Brain microvascular endothelial cell (primary cell): ENCODE measurements at regions not wholly inside any gene's neighbourhood (a gene's known extent, or its start where the extent isn't known, plus 50 kb on each side); places are given as distances from the start of the nearest gene placed in this dataset.

Experiments
- DNase-seq: peaks from one replicate; pipeline ENCODE4 v3.0.0-alpha.2; 2020
- H3K27ac ChIP-seq: fragments of 250-450 bp; sonication (Bioruptor Pico); 2 replicates; pipeline ENCODE4 v1.5.1; 2020; ENCODE audit warnings: mild to moderate bottlenecking, moderate library complexity
- H3K27me3 ChIP-seq: fragments of 250-450 bp; sonication (Bioruptor Pico); replicated peaks from 2 replicates; pipeline ENCODE4 v1.5.1; 2020; ENCODE audit warnings: mild to moderate bottlenecking
- H3K36me3 ChIP-seq: fragments of 250-450 bp; sonication (Bioruptor Pico); replicated peaks from 2 replicates; pipeline ENCODE4 v1.5.1; 2020; ENCODE audit warnings: mild to moderate bottlenecking
- H3K4me3 ChIP-seq: 2 replicates; pipeline ENCODE4 v1.5.1; 2011; ENCODE audit warnings: low read depth, mild to moderate bottlenecking, control low read depth, low read length, moderate library complexity
- CTCF ChIP-seq: IDR thresholded peaks from 2 replicates; pipeline ENCODE4 v1.5.1; 2011; ENCODE audit warnings: low read depth, mild to moderate bottlenecking, moderate library complexity, low read length, control low read depth, inconsistent platforms; ENCODE audit errors: missing control alignments
- in situ Hi-C: cut with HindIII; loops from 2 replicates; pipeline ENCODE4 v1.10.0; 2017; ENCODE audit warnings: low sequenced_read_pairs, low pct_ligation_motif_present

- no peak for DNase-seq
- no peaks in the 10 kb centered on the region for H3K27me3 ChIP-seq
- TF ChIP-seq CTCF, result no peak
- no peak overlapping the region for H3K4me3 ChIP-seq
- no peak overlapping the region for H3K27ac ChIP-seq
- no peaks in the 10 kb centered on the region for H3K36me3 ChIP-seq
- in situ Hi-C loops, result no loop called here
These were observed 122.2 kb upstream of the TACR1 start for GRCh38 chr2:75321599-75321922.

GRCh38 chr2:75320898-75321598 lies 121.7 kb upstream of the TACR1 start:
- Histone ChIP-seq H3K36me3 (no peaks in the 10 kb centered on the region), H3K27me3 (no peaks in the 10 kb centered on the region), H3K27ac (no peak overlapping the region), H3K4me3 (no peak overlapping the region)
- no peak for TF ChIP-seq CTCF
- in situ Hi-C loops, result no loop called here
- DNase-seq, result no peak

GRCh38 chr2:75319951-75320350 lies 120.6 kb upstream of the TACR1 start:
- no peak for TF ChIP-seq CTCF
- H3K36me3 ChIP-seq, result no peaks in the 10 kb centered on the region
- H3K27me3 ChIP-seq, result no peaks in the 10 kb centered on the region
- DNase-seq, result no peak
- no peak overlapping the region for H3K4me3 ChIP-seq
- in situ Hi-C loops, result no loop called here
- no peak overlapping the region for H3K27ac ChIP-seq

GRCh38 chr2:75317802-75318201 lies 118.5 kb upstream of the TACR1 start:
- TF ChIP-seq CTCF, result no peak
- Histone ChIP-seq H3K27ac (no peak overlapping the region), H3K4me3 (no peak overlapping the region), H3K36me3 (no peaks in the 10 kb centered on the region), H3K27me3 (no peaks in the 10 kb centered on the region)
- in situ Hi-C loops, result no loop called here
- DNase-seq, result no peak

GRCh38 chr2:75317316-75317715 lies 118.0 kb upstream of the TACR1 start:
- in situ Hi-C loops, result no loop called here
- no peak overlapping the region for H3K4me3 ChIP-seq
- no peaks in the 10 kb centered on the region for H3K36me3 ChIP-seq
- no peaks in the 10 kb centered on the region for H3K27me3 ChIP-seq
- no peak overlapping the region for H3K27ac ChIP-seq
- TF ChIP-seq CTCF, result no peak
- DNase-seq, result no peak

GRCh38 chr2:75315436-75315835 lies 116.1 kb upstream of the TACR1 start:
- no peak for DNase-seq
- H3K4me3 ChIP-seq, result no peak overlapping the region
- no peak overlapping the region for H3K27ac ChIP-seq
- no peaks in the 10 kb centered on the region for H3K27me3 ChIP-seq
- in situ Hi-C loops, result no loop called here
- no peak for TF ChIP-seq CTCF
- no peaks in the 10 kb centered on the region for H3K36me3 ChIP-seq
